ENCODE measurements at regions not wholly inside any gene's neighbourhood (a gene's known extent, or its start where the extent isn't known, plus 50 kb on each side); places are given as distances from the start of the nearest gene placed in this dataset.
"Not testable (repeated sequence)": the region's sequence is repeated elsewhere in the genome, so short reads cannot be mapped to it uniquely, and the experiment has no call there.

DNA sequence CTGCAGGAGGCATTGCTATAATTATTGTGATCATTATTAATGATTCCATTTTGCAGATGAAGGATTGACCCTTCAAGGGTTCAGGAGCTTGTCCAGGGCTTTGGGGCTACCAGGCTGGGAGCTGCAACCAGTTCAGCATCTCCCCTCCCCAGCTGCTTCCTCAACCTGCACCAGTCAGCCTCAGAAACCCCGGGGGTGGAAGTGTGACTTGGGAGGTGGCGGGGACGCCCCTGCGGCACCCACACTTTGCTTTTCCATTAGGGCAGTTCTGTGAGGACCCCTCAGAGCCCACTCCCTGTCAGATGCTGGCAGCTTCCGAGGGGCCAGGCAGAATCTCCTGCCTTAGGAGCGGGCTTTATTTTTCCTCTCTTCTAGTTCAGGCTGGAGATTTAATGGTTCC, 85.6 kb downstream of the OLFM1 start:
- Histone ChIP-seq H3K4me3 (replicated peaks; ENCODE audit: insufficient read depth, low read length) (no peak overlapping the region), H3K27me3 (ENCODE audit: insufficient read depth, poor library complexity, severe bottlenecking) (no peaks in the 10 kb centered on the region), H3K27ac (replicated peaks) (no peak overlapping the region)
- no peak for DNase-seq (ENCODE audit: low read depth in 1 of 2, low spot score in 1 of 2)
- TF ChIP-seq POLR2AphosphoS5 (IDR thresholded peaks at IDR 0.05; ENCODE audit: low read depth) = no peak
- TF ChIP-seq, protein P1, sequence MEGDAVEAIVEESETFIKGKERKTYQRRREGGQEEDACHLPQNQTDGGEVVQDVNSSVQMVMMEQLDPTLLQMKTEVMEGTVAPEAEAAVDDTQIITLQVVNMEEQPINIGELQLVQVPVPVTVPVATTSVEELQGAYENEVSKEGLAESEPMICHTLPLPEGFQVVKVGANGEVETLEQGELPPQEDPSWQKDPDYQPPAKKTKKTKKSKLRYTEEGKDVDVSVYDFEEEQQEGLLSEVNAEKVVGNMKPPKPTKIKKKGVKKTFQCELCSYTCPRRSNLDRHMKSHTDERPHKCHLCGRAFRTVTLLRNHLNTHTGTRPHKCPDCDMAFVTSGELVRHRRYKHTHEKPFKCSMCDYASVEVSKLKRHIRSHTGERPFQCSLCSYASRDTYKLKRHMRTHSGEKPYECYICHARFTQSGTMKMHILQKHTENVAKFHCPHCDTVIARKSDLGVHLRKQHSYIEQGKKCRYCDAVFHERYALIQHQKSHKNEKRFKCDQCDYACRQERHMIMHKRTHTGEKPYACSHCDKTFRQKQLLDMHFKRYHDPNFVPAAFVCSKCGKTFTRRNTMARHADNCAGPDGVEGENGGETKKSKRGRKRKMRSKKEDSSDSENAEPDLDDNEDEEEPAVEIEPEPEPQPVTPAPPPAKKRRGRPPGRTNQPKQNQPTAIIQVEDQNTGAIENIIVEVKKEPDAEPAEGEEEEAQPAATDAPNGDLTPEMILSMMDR (IDR thresholded peaks at IDR 0.05; ENCODE audit: insufficient read depth, low read length) = no peak

DNA sequence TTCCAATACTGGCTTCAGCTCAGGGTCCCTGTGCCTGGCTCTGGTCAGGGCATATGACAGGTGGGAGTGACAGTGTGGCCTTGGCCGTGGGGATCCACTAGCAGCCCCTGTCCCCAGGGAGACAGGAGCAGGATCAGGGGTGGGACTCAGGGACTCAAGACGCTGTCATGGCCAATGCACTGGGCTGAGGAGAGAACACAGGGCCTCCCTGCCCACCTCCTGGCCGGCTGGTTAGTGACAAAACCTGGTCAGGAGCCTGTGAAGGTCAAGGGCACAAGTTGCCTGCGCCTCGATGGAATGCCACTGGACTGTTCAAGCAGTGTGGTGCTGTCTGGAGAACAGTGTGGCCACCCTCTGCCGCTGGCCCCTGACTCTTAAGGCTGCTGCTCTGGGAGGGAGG, 86.8 kb downstream of the OLFM1 start:
- TF ChIP-seq REST (IDR thresholded peaks at IDR 0.05; ENCODE audit: insufficient replicate concordance, low read depth) (no peak), SPI1 (IDR thresholded peaks at IDR 0.05; ENCODE audit: borderline replicate concordance, low read depth) (no peak), POLR2AphosphoS5 (IDR thresholded peaks at IDR 0.05; ENCODE audit: low read depth) (no peak), GABPA (IDR thresholded peaks at IDR 0.05; ENCODE audit: low read depth) (no peak)
- TF ChIP-seq, protein P1 (IDR thresholded peaks at IDR 0.05; ENCODE audit: insufficient read depth, low read length) = no peak
- H3K27me3 ChIP-seq (ENCODE audit: insufficient read depth, poor library complexity, severe bottlenecking) = no peaks in the 10 kb centered on the region
- no peak overlapping the region for H3K4me3 ChIP-seq (replicated peaks; ENCODE audit: insufficient read depth, low read length)
- no peak for DNase-seq (ENCODE audit: low read depth in 1 of 2, low spot score in 1 of 2)
- no peak overlapping the region for H3K27ac ChIP-seq (replicated peaks)

- TF ChIP-seq SPI1 (IDR thresholded peaks at IDR 0.05; ENCODE audit: borderline replicate concordance, low read depth) (no peak), POLR2AphosphoS5 (IDR thresholded peaks at IDR 0.05; ENCODE audit: low read depth) (no peak), GABPA (IDR thresholded peaks at IDR 0.05; ENCODE audit: low read depth) (no peak), REST (IDR thresholded peaks at IDR 0.05; ENCODE audit: insufficient replicate concordance, low read depth) (no peak)
- TF ChIP-seq, protein P1 (IDR thresholded peaks at IDR 0.05; ENCODE audit: insufficient read depth, low read length) = no peak
- no peak for DNase-seq (ENCODE audit: low read depth in 1 of 2, low spot score in 1 of 2)
- H3K27ac ChIP-seq (replicated peaks) = no peak overlapping the region
- no peak overlapping the region for H3K4me3 ChIP-seq (replicated peaks; ENCODE audit: insufficient read depth, low read length)
- no peaks in the 10 kb centered on the region for H3K27me3 ChIP-seq (ENCODE audit: insufficient read depth, poor library complexity, severe bottlenecking)
Observed at GRCh38 chr9:135174981-135175380, 87.5 kb downstream of the OLFM1 start.

DNA sequence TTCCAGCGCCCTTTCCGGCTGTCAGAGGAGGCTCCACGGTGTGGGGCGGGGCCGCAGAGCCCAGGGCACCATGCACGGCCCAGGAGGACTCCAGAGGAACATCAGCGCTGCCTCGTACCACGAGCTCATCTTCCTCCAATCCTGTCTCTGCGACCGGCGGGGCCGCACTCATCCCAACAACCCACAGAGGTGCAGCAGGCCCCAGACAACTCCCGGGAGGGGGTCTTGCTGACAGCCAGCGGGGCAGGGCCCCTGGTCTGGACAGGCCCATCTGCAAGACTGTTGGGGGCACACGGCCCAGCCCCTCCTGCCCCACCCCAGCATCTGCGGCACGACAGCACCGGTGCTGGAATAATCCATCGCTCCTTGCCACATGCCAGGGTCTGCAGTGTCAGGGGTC, 88.8 kb downstream of the OLFM1 start:
- DNase-seq (ENCODE audit: low read depth in 1 of 2, low spot score in 1 of 2) = no peak
- TF ChIP-seq SPI1 (IDR thresholded peaks at IDR 0.05; ENCODE audit: borderline replicate concordance, low read depth) (no peak), GABPA (IDR thresholded peaks at IDR 0.05; ENCODE audit: low read depth) (no peak), REST (IDR thresholded peaks at IDR 0.05; ENCODE audit: insufficient replicate concordance, low read depth) (no peak), POLR2AphosphoS5 (IDR thresholded peaks at IDR 0.05; ENCODE audit: low read depth) (no peak)
- TF ChIP-seq, protein P1 (IDR thresholded peaks at IDR 0.05; ENCODE audit: insufficient read depth, low read length) = no peak
- Histone ChIP-seq H3K27me3 (ENCODE audit: insufficient read depth, poor library complexity, severe bottlenecking) (no peaks in the 10 kb centered on the region), H3K4me3 (replicated peaks; ENCODE audit: insufficient read depth, low read length) (no peak overlapping the region), H3K27ac (replicated peaks) (no peak overlapping the region)

DNA sequence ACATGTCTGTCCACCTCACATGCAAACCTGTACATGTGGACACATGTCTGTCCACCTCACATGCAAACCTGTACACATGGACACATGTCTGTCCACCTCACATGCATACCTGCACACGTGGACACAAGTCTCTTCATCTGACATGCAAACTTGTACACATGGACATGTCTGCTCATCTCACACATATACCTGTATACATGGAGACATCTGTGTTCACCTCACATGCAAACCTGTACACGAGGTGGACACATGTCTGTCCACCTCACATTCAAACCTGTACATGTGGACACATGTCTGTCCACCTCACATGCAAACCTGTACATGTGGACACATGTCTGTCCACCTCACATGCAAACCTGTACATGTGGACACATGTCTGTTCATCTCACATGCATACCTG, 90.1 kb downstream of the OLFM1 start:
- H3K27me3 ChIP-seq (ENCODE audit: insufficient read depth, poor library complexity, severe bottlenecking); H3K27ac ChIP-seq (replicated peaks); DNase-seq (ENCODE audit: low read depth in 1 of 2, low spot score in 1 of 2); H3K4me3 ChIP-seq (replicated peaks; ENCODE audit: insufficient read depth, low read length): not testable (repeated sequence)
